ENCODE measurements at regions not wholly inside any gene's neighbourhood (a gene's known extent, or its start where the extent isn't known, plus 50 kb on each side); places are given as distances from the start of the nearest gene placed in this dataset.
"Not testable (repeated sequence)": the region's sequence is repeated elsewhere in the genome, so short reads cannot be mapped to it uniquely, and the experiment has no call there.

GRCh38 chr2:87429931-87430275 is 318.0 kb upstream of the PLGLB2 start:
- TF ChIP-seq POLR2A (IDR thresholded peaks at IDR 0.05; ENCODE audit: low read depth, low read length); POLR2AphosphoS5 (IDR thresholded peaks at IDR 0.05; ENCODE audit: insufficient read depth, low read depth, low read length); EZH2 (IDR thresholded peaks at IDR 0.05; ENCODE audit: borderline replicate concordance, low read depth, low read length, severe bottlenecking); CTCF (IDR thresholded peaks at IDR 0.05; ENCODE audit: extremely low read depth in 1 of 2, insufficient read depth in 1 of 2, low read depth in 1 of 2, low read length in 2 of 2); JUN (IDR thresholded peaks at IDR 0.05; ENCODE audit: borderline replicate concordance, insufficient read depth, insufficient read length, low read depth); FOS (IDR thresholded peaks at IDR 0.05; ENCODE audit: borderline replicate concordance, insufficient read depth, low read length); MYC (IDR thresholded peaks at IDR 0.05; ENCODE audit: low read depth, low read length); MAX (IDR thresholded peaks at IDR 0.05; ENCODE audit: insufficient read depth, insufficient read length): not testable (repeated sequence)
